ENCODE measurements at regions not wholly inside any gene's neighbourhood (a gene's known extent, or its start where the extent isn't known, plus 50 kb on each side); places are given as distances from the start of the nearest gene placed in this dataset.

DNA sequence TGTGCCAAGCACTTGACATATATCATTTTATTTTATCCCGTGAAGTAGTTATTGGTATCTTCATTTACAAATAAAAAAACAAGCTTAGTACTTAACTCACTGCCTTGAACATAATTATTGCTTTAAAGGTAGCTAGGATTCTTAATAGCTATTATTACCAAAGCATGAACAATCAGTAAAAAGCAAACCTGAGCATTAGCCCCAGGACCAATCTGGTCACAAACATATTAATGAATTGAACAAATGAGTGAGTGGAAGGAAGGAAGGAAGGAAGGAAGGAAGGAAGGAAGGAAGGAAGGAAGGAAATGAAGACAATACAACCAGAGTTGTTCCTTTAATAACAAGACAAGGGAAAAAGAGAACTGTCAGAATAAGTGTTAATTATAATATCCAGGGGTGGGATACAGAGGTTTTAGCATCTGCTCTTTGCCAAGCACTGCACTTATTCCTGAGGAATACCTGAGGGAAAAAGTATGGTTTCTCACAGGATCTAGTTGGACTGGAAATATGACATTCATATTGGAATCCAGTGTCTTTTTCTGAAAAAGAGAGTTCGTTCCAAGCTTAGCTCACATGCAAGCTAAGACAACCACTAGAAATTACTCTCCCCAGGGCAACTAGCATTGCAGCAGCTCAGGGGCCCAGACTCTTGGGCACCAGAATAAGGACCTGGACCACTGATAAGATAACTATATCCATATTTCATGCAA lies 172.9 kb upstream of the MGMT start:
- DNase-seq (ENCODE audit: low spot score): no peak
- in situ Hi-C loops (cut with MboI; ENCODE audit: low pct_unique_long_range_greater_than_20kb, low sequenced_read_pairs, unreplicated experiment): no loop called here
- TF ChIP-seq, protein P1, sequence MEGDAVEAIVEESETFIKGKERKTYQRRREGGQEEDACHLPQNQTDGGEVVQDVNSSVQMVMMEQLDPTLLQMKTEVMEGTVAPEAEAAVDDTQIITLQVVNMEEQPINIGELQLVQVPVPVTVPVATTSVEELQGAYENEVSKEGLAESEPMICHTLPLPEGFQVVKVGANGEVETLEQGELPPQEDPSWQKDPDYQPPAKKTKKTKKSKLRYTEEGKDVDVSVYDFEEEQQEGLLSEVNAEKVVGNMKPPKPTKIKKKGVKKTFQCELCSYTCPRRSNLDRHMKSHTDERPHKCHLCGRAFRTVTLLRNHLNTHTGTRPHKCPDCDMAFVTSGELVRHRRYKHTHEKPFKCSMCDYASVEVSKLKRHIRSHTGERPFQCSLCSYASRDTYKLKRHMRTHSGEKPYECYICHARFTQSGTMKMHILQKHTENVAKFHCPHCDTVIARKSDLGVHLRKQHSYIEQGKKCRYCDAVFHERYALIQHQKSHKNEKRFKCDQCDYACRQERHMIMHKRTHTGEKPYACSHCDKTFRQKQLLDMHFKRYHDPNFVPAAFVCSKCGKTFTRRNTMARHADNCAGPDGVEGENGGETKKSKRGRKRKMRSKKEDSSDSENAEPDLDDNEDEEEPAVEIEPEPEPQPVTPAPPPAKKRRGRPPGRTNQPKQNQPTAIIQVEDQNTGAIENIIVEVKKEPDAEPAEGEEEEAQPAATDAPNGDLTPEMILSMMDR (IDR thresholded peaks at IDR 0.05; ENCODE audit: extremely low read depth, insufficient read depth, missing control alignments): no peak

DNA sequence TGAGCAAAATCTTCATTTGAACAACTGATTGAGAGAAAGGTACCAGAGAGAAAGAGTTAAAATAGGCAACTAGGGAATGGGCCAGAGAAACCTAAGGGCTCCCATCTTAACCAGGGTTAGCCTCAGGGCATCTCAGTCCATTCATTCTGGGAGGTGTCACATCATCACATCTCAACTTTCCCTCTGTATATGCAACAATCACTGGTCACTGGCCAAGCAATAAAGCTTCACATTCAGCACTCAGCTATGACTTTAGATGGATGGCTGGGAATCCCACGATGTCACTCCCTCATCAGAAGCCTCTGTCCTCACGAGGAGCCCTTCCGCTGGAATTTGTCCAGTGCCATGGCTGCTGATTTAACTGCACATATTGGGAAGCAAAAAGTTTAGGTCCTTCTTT lies 172.1 kb upstream of the MGMT start:
- in situ Hi-C loops (cut with MboI; ENCODE audit: low pct_unique_long_range_greater_than_20kb, low sequenced_read_pairs, unreplicated experiment): no loop called here
- DNase-seq (ENCODE audit: low spot score): no peak

DNA sequence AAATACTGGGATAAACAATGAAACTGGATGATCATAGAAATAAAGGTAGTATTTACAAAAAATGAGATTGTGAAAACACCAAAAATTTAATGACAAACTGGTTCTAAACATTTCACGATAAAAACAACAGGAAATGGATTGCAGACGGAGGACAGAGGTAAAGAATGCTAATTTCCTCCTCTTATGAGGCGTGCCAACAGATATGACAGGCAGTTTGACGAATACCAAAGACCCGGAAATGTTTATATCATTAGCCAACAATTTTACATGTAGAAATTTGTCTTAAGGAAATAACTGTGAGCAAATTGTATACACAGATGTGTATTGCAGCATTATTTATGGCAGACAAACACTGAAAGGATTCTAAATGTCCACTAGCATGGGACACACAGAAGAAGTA lies 162.0 kb upstream of the MGMT start:
- in situ Hi-C loops (cut with MboI; ENCODE audit: low pct_unique_long_range_greater_than_20kb, low sequenced_read_pairs, unreplicated experiment): no loop called here
- TF ChIP-seq, protein P1 (IDR thresholded peaks at IDR 0.05; ENCODE audit: extremely low read depth, insufficient read depth, missing control alignments): no peak
- DNase-seq (ENCODE audit: low spot score): no peak

More for the DNA sequence above, 172.1 kb upstream of the MGMT start:
- TF ChIP-seq, protein P1 (IDR thresholded peaks at IDR 0.05; ENCODE audit: extremely low read depth, insufficient read depth, missing control alignments): no peak

DNA sequence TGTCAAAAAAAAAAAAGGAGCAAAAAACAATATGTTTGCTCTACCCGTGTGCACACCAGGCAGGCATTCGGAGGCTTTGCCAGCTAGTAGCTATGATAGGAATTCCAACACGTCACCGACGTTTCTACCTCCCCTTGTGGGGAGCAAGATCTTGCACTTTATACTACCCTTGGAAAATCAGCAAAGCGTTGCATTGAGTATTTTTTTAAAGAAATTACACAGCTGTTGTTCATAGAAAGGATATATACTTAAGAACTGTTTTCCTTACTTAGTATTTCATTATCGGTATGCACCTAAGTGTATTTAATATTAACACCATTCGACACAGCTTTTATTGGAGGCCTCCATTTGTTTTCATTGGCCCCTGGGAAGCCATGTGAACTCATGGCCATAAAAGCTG lies 159.9 kb upstream of the MGMT start:
- TF ChIP-seq, protein P1 (IDR thresholded peaks at IDR 0.05; ENCODE audit: extremely low read depth, insufficient read depth, missing control alignments): no peak
- in situ Hi-C loops (cut with MboI; ENCODE audit: low pct_unique_long_range_greater_than_20kb, low sequenced_read_pairs, unreplicated experiment): no loop called here

DNA sequence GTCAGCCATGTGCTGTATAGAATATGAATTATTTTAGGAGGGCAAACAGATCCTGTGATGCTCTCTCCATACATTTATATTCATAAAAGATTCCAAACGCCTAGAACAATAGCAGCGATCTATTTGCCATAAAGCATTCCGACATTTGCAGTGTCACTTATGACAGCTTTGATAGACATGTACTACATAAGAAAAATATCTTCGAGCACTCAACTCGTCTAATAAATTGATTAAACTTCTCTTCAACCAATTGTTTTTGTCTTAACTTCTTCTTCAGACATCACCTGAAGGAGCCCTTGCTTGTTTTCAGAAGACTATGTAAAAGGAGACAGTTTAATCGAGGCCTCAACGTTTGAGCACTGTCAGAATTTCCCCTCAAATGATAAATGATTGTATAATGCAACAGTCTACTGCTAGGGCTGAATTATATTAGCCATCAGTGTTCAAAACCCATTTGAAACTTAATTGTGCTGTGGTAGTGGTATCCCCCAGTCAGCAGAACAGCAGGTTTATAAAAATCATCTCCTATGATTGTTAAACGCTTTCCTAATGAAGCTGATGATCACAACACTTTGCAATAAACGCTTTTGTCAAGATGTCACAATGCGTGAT lies 158.0 kb upstream of the MGMT start:
- no peak for DNase-seq (ENCODE audit: low spot score)
- in situ Hi-C loops (cut with MboI; ENCODE audit: low pct_unique_long_range_greater_than_20kb, low sequenced_read_pairs, unreplicated experiment): no loop called here
- TF ChIP-seq, protein P1 (IDR thresholded peaks at IDR 0.05; ENCODE audit: extremely low read depth, insufficient read depth, missing control alignments): no peak

More for the DNA sequence above, 159.9 kb upstream of the MGMT start:
- no peak for DNase-seq (ENCODE audit: low spot score)

DNA sequence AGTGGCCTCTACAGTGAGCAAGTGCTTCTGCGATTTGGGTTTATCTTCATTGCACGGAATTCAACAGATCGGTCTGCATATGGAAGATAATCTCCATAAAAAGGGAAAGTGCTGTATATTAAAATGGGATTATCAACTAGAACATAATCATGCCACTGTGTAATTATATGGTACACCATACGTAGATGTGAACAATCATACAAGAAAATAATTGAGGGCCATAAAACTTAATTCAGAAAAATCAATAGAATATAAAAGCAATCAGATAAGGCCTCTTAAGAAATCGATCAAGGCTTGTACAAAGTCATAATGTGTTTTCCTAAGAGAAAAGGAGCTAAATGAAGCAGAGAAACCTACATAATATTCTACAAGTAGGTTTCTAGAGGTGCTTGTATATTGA lies 157.5 kb upstream of the MGMT start:
- TF ChIP-seq, protein P1 (IDR thresholded peaks at IDR 0.05; ENCODE audit: extremely low read depth, insufficient read depth, missing control alignments): no peak
- no peak for DNase-seq (ENCODE audit: low spot score)
- in situ Hi-C loops (cut with MboI; ENCODE audit: low pct_unique_long_range_greater_than_20kb, low sequenced_read_pairs, unreplicated experiment): no loop called here
